HEK293 (cell line): ENCODE measurements at regions not wholly inside any gene's neighbourhood (a gene's known extent, or its start where the extent isn't known, plus 50 kb on each side); places are given as distances from the start of the nearest gene placed in this dataset.

Experiments
- CTCF ChIA-PET: fragments of 350-600 bp; formaldehyde crosslinking; extraction: SDS; loops from one replicate; lab custom pipeline; 2021; ENCODE audit warnings: antibody characterized with exemption; lab: Yijun Ruan, JAX
- POLR2A ChIA-PET: fragments of 300-600 bp; formaldehyde crosslinking; extraction: SDS; loops from one replicate; lab custom pipeline; 2020; ENCODE audit warnings: antibody characterized with exemption, inconsistent platforms; lab: Yijun Ruan, JAX
- H3K27ac ChIP-seq: fragments of 200-500 bp; sonication (Bioruptor generic); 2 replicates; pipeline ENCODE4 v1.5.1; 2014; ENCODE audit warnings: low read depth, low read length, control low read depth, inconsistent platforms; ENCODE audit errors: extremely low read depth
- H3K36me3 ChIP-seq, 2 experiments: fragments of 200-500 bp in 1 of 2; sonication (Bioruptor generic) in 1 of 2; 1 replicate in 1 of 2; 2 replicates in 1 of 2; pipeline ENCODE4 v1.5.1; 2014 to 2017; ENCODE audit warnings: inconsistent platforms in 2 of 2, low read length in 2 of 2; ENCODE audit not compliant: control insufficient read depth in 2 of 2, insufficient read depth in 1 of 2
- H3K4me1 ChIP-seq: fragments of 200-500 bp; sonication (Bioruptor generic); 2 replicates; pipeline ENCODE4 v1.5.1; 2014; ENCODE audit warnings: mild to moderate bottlenecking, low read length, inconsistent platforms; ENCODE audit not compliant: control insufficient read depth, insufficient read depth
- H3K4me3 ChIP-seq: 2 replicates; pipeline ENCODE4 v1.5.1; 2011; ENCODE audit warnings: low read depth, mild to moderate bottlenecking, control low read depth, low read length, moderate library complexity
- H3K9me3 ChIP-seq: fragments of 200-500 bp; sonication (Bioruptor generic); 2 replicates; pipeline ENCODE4 v1.5.1; 2014; ENCODE audit warnings: low read depth, low read length, inconsistent platforms; ENCODE audit not compliant: control insufficient read depth, insufficient read depth
- BCL11A ChIP-seq: fragments of 450-650 bp; formaldehyde crosslinking; IDR thresholded peaks from 2 replicates; pipeline ENCODE4 v1.5.1; 2016; ENCODE audit warnings: low read depth, missing biosample characterization, missing genetic modification characterization
- EGR2 ChIP-seq: fragments of 450-650 bp; formaldehyde crosslinking; IDR thresholded peaks from 2 replicates; pipeline ENCODE4 v1.5.1; 2016; ENCODE audit warnings: low read depth, missing biosample characterization, missing genetic modification characterization
- HOXD13 ChIP-seq: sonication (generic); formaldehyde crosslinking; IDR thresholded peaks from 2 replicates; pipeline ENCODE4 v1.8.0; 2022; ENCODE audit warnings: missing genetic modification reagents, borderline replicate concordance
- MEIS1 ChIP-seq: sonication (generic); formaldehyde crosslinking; IDR thresholded peaks from 2 replicates; pipeline ENCODE4 v1.8.1; 2022; ENCODE audit warnings: missing genetic modification reagents, mild to moderate bottlenecking, borderline replicate concordance
- MYNN ChIP-seq: fragments of 450-650 bp; formaldehyde crosslinking; IDR thresholded peaks from 2 replicates; pipeline ENCODE4 v1.5.1; 2016; ENCODE audit warnings: missing biosample characterization, missing genetic modification characterization, borderline replicate concordance
- MZF1 ChIP-seq: fragments of 450-650 bp; formaldehyde crosslinking; IDR thresholded peaks from 2 replicates; pipeline ENCODE4 v1.5.1; 2017; ENCODE audit warnings: missing biosample characterization, missing genetic modification characterization, borderline replicate concordance
- RBAK ChIP-seq: fragments of 450-650 bp; formaldehyde crosslinking; IDR thresholded peaks from 2 replicates; pipeline ENCODE4 v1.5.1; 2016; ENCODE audit warnings: missing biosample characterization, missing genetic modification characterization
- SCRT1 ChIP-seq: fragments of 450-650 bp; formaldehyde crosslinking; IDR thresholded peaks from 2 replicates; pipeline ENCODE4 v1.5.1; 2016; ENCODE audit warnings: missing biosample characterization, missing genetic modification characterization, borderline replicate concordance
- ZBTB17 ChIP-seq: fragments of 450-650 bp; formaldehyde crosslinking; IDR thresholded peaks from 2 replicates; pipeline ENCODE4 v1.5.1; 2016; ENCODE audit warnings: missing biosample characterization, missing genetic modification characterization
- ZBTB7A ChIP-seq: fragments of 450-650 bp; formaldehyde crosslinking; IDR thresholded peaks from 2 replicates; pipeline ENCODE4 v1.5.1; 2016; ENCODE audit warnings: low read depth, missing biosample characterization, missing genetic modification characterization
- ZNF157 ChIP-seq: fragments of 450-650 bp; formaldehyde crosslinking; IDR thresholded peaks from 2 replicates; pipeline ENCODE4 v1.5.1; 2016; ENCODE audit warnings: missing biosample characterization, missing genetic modification characterization
- ZNF202 ChIP-seq: fragments of 450-650 bp; formaldehyde crosslinking; IDR thresholded peaks from 2 replicates; pipeline ENCODE4 v1.5.1; 2016; ENCODE audit warnings: missing biosample characterization, missing genetic modification characterization, borderline replicate concordance
- ZNF23 ChIP-seq: fragments of 450-650 bp; formaldehyde crosslinking; IDR thresholded peaks from 2 replicates; pipeline ENCODE4 v1.5.1; 2016; ENCODE audit warnings: missing biosample characterization, missing genetic modification characterization, borderline replicate concordance
- ZNF362 ChIP-seq: fragments of 450-650 bp; formaldehyde crosslinking; IDR thresholded peaks from 2 replicates; pipeline ENCODE4 v1.5.1; 2016; ENCODE audit warnings: missing biosample characterization, missing genetic modification characterization
- ZNF37A ChIP-seq: fragments of 450-650 bp; IDR thresholded peaks from 2 replicates; pipeline ENCODE4 v1.5.1; 2018; ENCODE audit warnings: missing biosample characterization, missing genetic modification characterization
- ZNF404 ChIP-seq: fragments of 450-650 bp; formaldehyde crosslinking; IDR thresholded peaks from 2 replicates; pipeline ENCODE4 v1.5.1; 2017; ENCODE audit warnings: missing biosample characterization, missing genetic modification characterization
- ZNF423 ChIP-seq: fragments of 450-650 bp; formaldehyde crosslinking; IDR thresholded peaks from 2 replicates; pipeline ENCODE4 v1.5.1; 2016; ENCODE audit warnings: missing biosample characterization, missing genetic modification characterization
- ZNF514 ChIP-seq: fragments of 450-650 bp; formaldehyde crosslinking; IDR thresholded peaks from 2 replicates; pipeline ENCODE4 v1.5.1; 2016; ENCODE audit warnings: missing biosample characterization, missing genetic modification characterization
- ZNF776 ChIP-seq: fragments of 450-650 bp; formaldehyde crosslinking; IDR thresholded peaks from 2 replicates; pipeline ENCODE4 v1.5.0; 2017; ENCODE audit warnings: missing biosample characterization, missing genetic modification characterization, borderline replicate concordance
- ZNF777 ChIP-seq: fragments of 450-650 bp; formaldehyde crosslinking; IDR thresholded peaks from 2 replicates; pipeline ENCODE4 v1.5.1; 2017; ENCODE audit warnings: missing biosample characterization, missing genetic modification characterization, borderline replicate concordance
- ZNF791 ChIP-seq: fragments of 450-650 bp; formaldehyde crosslinking; IDR thresholded peaks from 2 replicates; pipeline ENCODE4 v1.5.1; 2016; ENCODE audit warnings: missing biosample characterization, missing genetic modification characterization
- ZNF830 ChIP-seq: fragments of 450-650 bp; IDR thresholded peaks from 2 replicates; pipeline ENCODE4 v1.5.0; 2018; ENCODE audit warnings: missing biosample characterization, missing genetic modification characterization, low read depth, mild to moderate bottlenecking, moderate library complexity
- ZSCAN4 ChIP-seq: fragments of 450-650 bp; formaldehyde crosslinking; IDR thresholded peaks from 2 replicates; pipeline ENCODE4 v1.5.1; 2017; ENCODE audit warnings: missing biosample characterization, missing genetic modification characterization
- TF ChIP-seq, protein P1 (sequence below): fragments of 450-650 bp; formaldehyde crosslinking; IDR thresholded peaks from 2 replicates; pipeline ENCODE4 v1.5.1; 2016; ENCODE audit warnings: missing biosample characterization, missing genetic modification characterization
- TF ChIP-seq, protein P2 (sequence below): fragments of 450-650 bp; formaldehyde crosslinking; IDR thresholded peaks from 2 replicates; pipeline ENCODE4 v1.5.1; 2017; ENCODE audit warnings: missing biosample characterization, missing genetic modification characterization
- TF ChIP-seq, protein P3 (sequence below): fragments of 450-650 bp; formaldehyde crosslinking; IDR thresholded peaks from 2 replicates; pipeline ENCODE4 v1.5.1; 2016; ENCODE audit warnings: missing biosample characterization, missing genetic modification characterization, borderline replicate concordance
- TF ChIP-seq, protein P4 (sequence below): fragments of 450-650 bp; formaldehyde crosslinking; optimal IDR thresholded peaks from 2 replicates; pipeline ENCODE3; 2016; ENCODE audit warnings: missing biosample characterization, mild to moderate bottlenecking, missing genetic modification characterization

DNA sequence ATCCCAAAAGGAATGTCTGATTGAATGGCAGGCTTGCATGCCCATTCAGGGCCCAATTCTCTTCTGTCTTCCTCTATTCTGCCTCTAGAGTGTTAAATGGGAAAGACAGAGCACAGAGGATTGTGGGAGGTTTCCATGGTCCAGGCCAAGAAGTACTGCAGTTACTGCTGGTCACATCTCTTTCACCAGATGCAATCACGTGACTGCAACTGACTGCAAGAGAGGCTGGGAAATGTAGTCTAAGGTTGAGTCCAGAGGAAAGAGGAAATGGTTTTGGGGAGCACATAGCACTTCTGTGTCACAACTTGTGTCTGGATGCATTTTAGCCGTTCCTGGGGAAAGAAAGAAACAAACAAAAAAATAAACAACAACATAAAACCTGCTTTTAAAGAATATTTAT, 336.4 kb upstream of the BTBD3 start (continued):
- TF ChIP-seq ZNF23 (tag by site-specific recombination) (no peak), RBAK (no peak), ZNF362 (tag by site-specific recombination) (no peak), EGR2 (tag by site-specific recombination) (no peak), ZNF37A (tag by site-specific recombination) (no peak), ZNF776 (no peak), MEIS1 (CRISPR knock-in tag) (no peak)
- TF ChIP-seq, protein P1, sequence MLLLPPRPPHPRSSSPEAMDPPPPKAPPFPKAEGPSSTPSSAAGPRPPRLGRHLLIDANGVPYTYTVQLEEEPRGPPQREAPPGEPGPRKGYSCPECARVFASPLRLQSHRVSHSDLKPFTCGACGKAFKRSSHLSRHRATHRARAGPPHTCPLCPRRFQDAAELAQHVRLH: no peak
- TF ChIP-seq, protein P2, sequence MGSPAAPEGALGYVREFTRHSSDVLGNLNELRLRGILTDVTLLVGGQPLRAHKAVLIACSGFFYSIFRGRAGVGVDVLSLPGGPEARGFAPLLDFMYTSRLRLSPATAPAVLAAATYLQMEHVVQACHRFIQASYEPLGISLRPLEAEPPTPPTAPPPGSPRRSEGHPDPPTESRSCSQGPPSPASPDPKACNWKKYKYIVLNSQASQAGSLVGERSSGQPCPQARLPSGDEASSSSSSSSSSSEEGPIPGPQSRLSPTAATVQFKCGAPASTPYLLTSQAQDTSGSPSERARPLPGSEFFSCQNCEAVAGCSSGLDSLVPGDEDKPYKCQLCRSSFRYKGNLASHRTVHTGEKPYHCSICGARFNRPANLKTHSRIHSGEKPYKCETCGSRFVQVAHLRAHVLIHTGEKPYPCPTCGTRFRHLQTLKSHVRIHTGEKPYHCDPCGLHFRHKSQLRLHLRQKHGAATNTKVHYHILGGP (tag by site-specific recombination): no peak

GRCh38 chr20:11582060-11582459, 335.6 kb upstream of the BTBD3 start:
- Histone ChIP-seq H3K4me1 (no peaks in the 10 kb centered on the region), H3K9me3 (no peaks in the 10 kb centered on the region), H3K36me3 (no peaks in the 10 kb centered on the region), H3K27ac (no peak overlapping the region), H3K4me3 (no peak overlapping the region)
- ChIA-PET CTCF (no interaction called here), POLR2A (no interaction called here)
- TF ChIP-seq HOXD13 (CRISPR knock-in tag) (no peak), ZNF777 (no peak), ZNF157 (tag by site-specific recombination) (no peak), ZNF514 (tag by site-specific recombination) (no peak), MZF1 (tag by site-specific recombination) (no peak), ZBTB7A (tag by site-specific recombination) (no peak), ZNF423 (no peak), BCL11A (tag by site-specific recombination) (no peak), ZNF830 (tag by site-specific recombination) (no peak), SCRT1 (no peak), ZSCAN4 (no peak), ZBTB17 (tag by site-specific recombination) (no peak), ZNF362 (tag by site-specific recombination) (no peak), ZNF791 (tag by site-specific recombination) (no peak), ZNF404 (no peak), MYNN (tag by site-specific recombination) (no peak), ZNF202 (no peak)
- TF ChIP-seq, protein P3, sequence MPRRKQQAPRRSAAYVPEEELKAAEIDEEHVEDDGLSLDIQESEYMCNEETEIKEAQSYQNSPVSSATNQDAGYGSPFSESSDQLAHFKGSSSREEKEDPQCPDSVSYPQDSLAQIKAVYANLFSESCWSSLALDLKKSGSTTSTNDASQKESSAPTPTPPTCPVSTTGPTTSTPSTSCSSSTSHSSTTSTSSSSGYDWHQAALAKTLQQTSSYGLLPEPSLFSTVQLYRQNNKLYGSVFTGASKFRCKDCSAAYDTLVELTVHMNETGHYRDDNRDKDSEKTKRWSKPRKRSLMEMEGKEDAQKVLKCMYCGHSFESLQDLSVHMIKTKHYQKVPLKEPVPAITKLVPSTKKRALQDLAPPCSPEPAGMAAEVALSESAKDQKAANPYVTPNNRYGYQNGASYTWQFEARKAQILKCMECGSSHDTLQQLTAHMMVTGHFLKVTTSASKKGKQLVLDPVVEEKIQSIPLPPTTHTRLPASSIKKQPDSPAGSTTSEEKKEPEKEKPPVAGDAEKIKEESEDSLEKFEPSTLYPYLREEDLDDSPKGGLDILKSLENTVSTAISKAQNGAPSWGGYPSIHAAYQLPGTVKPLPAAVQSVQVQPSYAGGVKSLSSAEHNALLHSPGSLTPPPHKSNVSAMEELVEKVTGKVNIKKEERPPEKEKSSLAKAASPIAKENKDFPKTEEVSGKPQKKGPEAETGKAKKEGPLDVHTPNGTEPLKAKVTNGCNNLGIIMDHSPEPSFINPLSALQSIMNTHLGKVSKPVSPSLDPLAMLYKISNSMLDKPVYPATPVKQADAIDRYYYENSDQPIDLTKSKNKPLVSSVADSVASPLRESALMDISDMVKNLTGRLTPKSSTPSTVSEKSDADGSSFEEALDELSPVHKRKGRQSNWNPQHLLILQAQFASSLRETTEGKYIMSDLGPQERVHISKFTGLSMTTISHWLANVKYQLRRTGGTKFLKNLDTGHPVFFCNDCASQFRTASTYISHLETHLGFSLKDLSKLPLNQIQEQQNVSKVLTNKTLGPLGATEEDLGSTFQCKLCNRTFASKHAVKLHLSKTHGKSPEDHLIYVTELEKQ (tag by site-specific recombination): no peak
- TF ChIP-seq, protein P4, sequence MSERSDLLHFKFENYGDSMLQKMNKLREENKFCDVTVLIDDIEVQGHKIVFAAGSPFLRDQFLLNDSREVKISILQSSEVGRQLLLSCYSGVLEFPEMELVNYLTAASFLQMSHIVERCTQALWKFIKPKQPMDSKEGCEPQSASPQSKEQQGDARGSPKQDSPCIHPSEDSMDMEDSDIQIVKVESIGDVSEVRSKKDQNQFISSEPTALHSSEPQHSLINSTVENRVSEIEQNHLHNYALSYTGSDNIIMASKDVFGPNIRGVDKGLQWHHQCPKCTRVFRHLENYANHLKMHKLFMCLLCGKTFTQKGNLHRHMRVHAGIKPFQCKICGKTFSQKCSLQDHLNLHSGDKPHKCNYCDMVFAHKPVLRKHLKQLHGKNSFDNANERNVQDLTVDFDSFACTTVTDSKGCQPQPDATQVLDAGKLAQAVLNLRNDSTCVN (tag by site-specific recombination): no peak
